GM12878 (cell line): ENCODE measurements at regions not wholly inside any gene's neighbourhood (a gene's known extent, or its start where the extent isn't known, plus 50 kb on each side); places are given as distances from the start of the nearest gene placed in this dataset.
A peak's percentile ranks its signal among the peaks of the same experiment; 100 is the strongest.

Source experiments
- ATAC-seq: fragments of 200-7000 bp; cut with Tn5 transposase; 3 replicates; pipeline ENCODE4 v1.9.1; 2020; ENCODE audit warnings: mild to moderate bottlenecking, moderate library complexity
- BruUV-seq: library from RNA; stranded (reverse); fragments of 400-500 nt; replicated peaks from 2 replicates; lab custom pipeline; 2021; lab: Mats Ljungman, UMichigan
- CTCF ChIA-PET: fragments of 300-600 bp; sonication (Branson Sonifier 250); formaldehyde crosslinking; extraction: SDS; loops from one replicate; lab custom pipeline; 2021; ENCODE audit warnings: inconsistent platforms; lab: Yijun Ruan, JAX
- POLR2A ChIA-PET: fragments of 350-600 bp; formaldehyde crosslinking; extraction: SDS; loops from one replicate; lab custom pipeline; 2021; ENCODE audit warnings: inconsistent platforms; lab: Charles Lee
- RAD21 ChIA-PET: fragments of 300-600 bp; sonication (Branson Sonifier 250); formaldehyde crosslinking; loops from one replicate; lab custom pipeline; 2023; ENCODE audit warnings: antibody characterized with exemption; ENCODE audit not compliant: unreplicated experiment; lab: Charles Lee
- SMC1A ChIA-PET: fragments of 300-600 bp; sonication (Branson Sonifier 250); formaldehyde crosslinking; loops from one replicate; lab custom pipeline; 2023; ENCODE audit not compliant: unreplicated experiment, uncharacterized antibody; lab: Charles Lee
- DNase-seq: peaks from one replicate; pipeline ENCODE4 v3.0.0-alpha.2; 2011; ENCODE audit warnings: low read depth, low spot score
- FAIRE-seq: peaks from 3 replicates; lab custom pipeline; 2011; peaks lifted over from hg19 to GRCh38; lab: Jason Lieb, UNC
- H2AFZ ChIP-seq: 2 replicates; pipeline ENCODE4 v1.6.0; 2011; ENCODE audit warnings: low read depth, low read length, control low read depth; ENCODE audit not compliant: control insufficient read depth
- H3K27ac ChIP-seq: 2 replicates; pipeline ENCODE4 v1.5.1; 2011; ENCODE audit warnings: control low read depth; ENCODE audit not compliant: control insufficient read depth, insufficient read depth
- H3K27me3 ChIP-seq, 2 experiments: replicated peaks in 1 of 2; 2 replicates each; pipeline versions ENCODE4 v1.6.0 to v1.6.1; 2011; ENCODE audit warnings: low read length in 1 of 2; ENCODE audit not compliant: control insufficient read depth in 2 of 2, insufficient read depth in 2 of 2
- H3K36me3 ChIP-seq, 2 experiments: 2 replicates each; pipeline ENCODE4 v1.5.1; 2011; ENCODE audit warnings: low read length in 1 of 2; ENCODE audit not compliant: control insufficient read depth in 2 of 2, insufficient read depth in 2 of 2
- H3K4me1 ChIP-seq: 2 replicates; pipeline ENCODE4 v1.6.1; 2011; ENCODE audit warnings: mild to moderate bottlenecking, low read length, moderate library complexity, mixed read lengths; ENCODE audit not compliant: control insufficient read depth, insufficient read depth
- H3K4me2 ChIP-seq: 2 replicates; pipeline ENCODE4 v1.6.0; 2011; ENCODE audit warnings: control low read depth; ENCODE audit not compliant: control insufficient read depth, insufficient read depth
- H3K4me3 ChIP-seq: fragments of 200-600 bp; sonication (generic); 2 replicates; pipeline ENCODE4 v1.5.1; 2016
- H3K79me2 ChIP-seq: 2 replicates; pipeline ENCODE4 v1.6.0; 2011; ENCODE audit warnings: low read length; ENCODE audit not compliant: control insufficient read depth, insufficient read depth
- H3K9ac ChIP-seq: 2 replicates; pipeline ENCODE4 v1.8.0; 2011; ENCODE audit warnings: low read length, control low read depth, mixed read lengths; ENCODE audit not compliant: control insufficient read depth, insufficient read depth
- H3K9me3 ChIP-seq: replicated peaks from 3 replicates; pipeline ENCODE4 v1.5.1; 2011; ENCODE audit warnings: mild to moderate bottlenecking, low read length; ENCODE audit not compliant: control insufficient read depth, insufficient read depth
- H4K20me1 ChIP-seq: 2 replicates; pipeline ENCODE4 v1.6.0; 2011; ENCODE audit not compliant: control insufficient read depth, insufficient read depth
- BCL11A ChIP-seq: IDR thresholded peaks from 2 replicates; pipeline ENCODE4 v1.6.1; 2011; ENCODE audit warnings: low read depth, low read length
- CBX5 ChIP-seq: sonication (generic); IDR thresholded peaks from 2 replicates; pipeline ENCODE4 v1.6.1; 2016; ENCODE audit warnings: low read depth, moderate library complexity, mild to moderate bottlenecking, inconsistent platforms
- EP300 ChIP-seq, 2 experiments: fragments of 150-350 bp in 1 of 2; IDR thresholded peaks; 2 replicates each; pipeline ENCODE4 v1.6.1; 2011 to 2012; ENCODE audit warnings: low read depth in 2 of 2, low read length in 2 of 2, borderline replicate concordance in 1 of 2, improper control_type of control experiment in 1 of 2, inconsistent platforms in 1 of 2; ENCODE audit not compliant: control insufficient read depth in 1 of 2
- GABPA ChIP-seq: IDR thresholded peaks from 2 replicates; pipeline ENCODE4 v1.6.1; 2014; ENCODE audit warnings: antibody characterized with exemption, low read depth, mild to moderate bottlenecking, inconsistent platforms
- IKZF1 ChIP-seq: fragments of 450-650 bp; conservative IDR thresholded peaks from 2 replicates; pipeline ENCODE4 v1.6.1; 2017; ENCODE audit warnings: antibody characterized with exemption, mild to moderate bottlenecking
- NFIC ChIP-seq: IDR thresholded peaks from 2 replicates; pipeline ENCODE4 v1.6.1; 2012; ENCODE audit warnings: low read depth, mild to moderate bottlenecking, inconsistent platforms, low read length, moderate library complexity
- NFXL1 ChIP-seq: fragments of 450-650 bp; IDR thresholded peaks from 2 replicates; pipeline ENCODE4 v1.6.1; 2017; ENCODE audit warnings: antibody characterized with exemption, mild to moderate bottlenecking, borderline replicate concordance
- NR2C1 ChIP-seq: fragments of 450-650 bp; IDR thresholded peaks from 2 replicates; pipeline ENCODE4 v1.6.1; 2017; ENCODE audit warnings: antibody characterized with exemption, mild to moderate bottlenecking, moderate library complexity
- NRF1 ChIP-seq: conservative IDR thresholded peaks from 2 replicates; pipeline ENCODE4 v1.6.1; 2011; ENCODE audit warnings: mild to moderate bottlenecking, low read depth, low read length, improper control_type of control experiment
- PAX5 ChIP-seq: IDR thresholded peaks from 2 replicates; pipeline ENCODE4 v1.6.1; 2011; ENCODE audit warnings: low read depth, low read length, borderline replicate concordance
- PML ChIP-seq: IDR thresholded peaks from 2 replicates; pipeline ENCODE4 v1.6.1; 2012; ENCODE audit warnings: low read length, inconsistent platforms
- SMARCA5 ChIP-seq: fragments of 450-650 bp; IDR thresholded peaks from 2 replicates; pipeline ENCODE4 v1.6.1; 2017; ENCODE audit warnings: mild to moderate bottlenecking
- SREBF2 ChIP-seq: IDR thresholded peaks from 2 replicates; pipeline ENCODE4 v1.6.1; 2012; ENCODE audit warnings: mild to moderate bottlenecking, low read length
- TCF3 ChIP-seq: IDR thresholded peaks from 2 replicates; pipeline ENCODE4 v1.6.1; 2012; ENCODE audit warnings: low read depth, mild to moderate bottlenecking, low read length, borderline replicate concordance; ENCODE audit not compliant: insufficient read depth
- YBX1 ChIP-seq: fragments of 450-650 bp; IDR thresholded peaks from 2 replicates; pipeline ENCODE4 v1.6.1; 2016; ENCODE audit warnings: antibody characterized with exemption
- WGBS: methylation state at CpG from one replicate; pipeline ENCODE4 v1.1.6; 2016; ENCODE audit warnings: low lambda C conversion rate; ENCODE audit not compliant: insufficient replicate concordance, insufficient coverage; ENCODE audit errors: missing lambda C conversion rate; 5-methylcytosine and 5-hydroxymethylcytosine counted together
- in situ Hi-C: fragments of 300-500 bp; cut with MboI; formaldehyde crosslinking; loops from 9 replicates; pipeline ENCODE4 v1.14.3; 2018; ENCODE audit warnings: mixed read lengths
- intact Hi-C: fragments of 100-400 bp; cut with micrococcal nuclease; formaldehyde crosslinking; loops from one replicate; pipeline ENCODE4 v1.14.2; 2022; ENCODE audit not compliant: unreplicated experiment
- TF ChIP-seq, protein P1 (sequence below): IDR thresholded peaks from 2 replicates; pipeline ENCODE4 v1.6.1; 2012; ENCODE audit warnings: low read length, inconsistent platforms
- TF ChIP-seq, protein P2 (sequence below): fragments of 450-650 bp; IDR thresholded peaks from 2 replicates; pipeline ENCODE4 v1.6.1; 2017; ENCODE audit warnings: mild to moderate bottlenecking, moderate library complexity
- TF ChIP-seq, protein P3 (sequence below): fragments of 450-650 bp; IDR thresholded peaks from 2 replicates; pipeline ENCODE4 v1.6.1; 2016; ENCODE audit warnings: mild to moderate bottlenecking

GRCh38 chr9:1536522-1537170 lies 478.5 kb upstream of the SMARCA2 start:
- in situ Hi-C loops (no loop called here), intact Hi-C loops (loop anchor here (2.0 to 10.0 kb wide), 2 partner anchors 66 to 388 kb away; no protein-coding TSS in a partner anchor)
- Histone ChIP-seq H3K9ac (no peak overlapping the region), H3K4me1 (peaks cover 6% of the 10 kb centered on the region; the same call in 1 of the 2 replicates), H3K9me3 (no peaks in the 10 kb centered on the region), H3K36me3 (no peaks in the 10 kb centered on the region), H3K4me2 (peak overlapping the region; percentile 4; the same call in 1 of the 2 replicates), H2AFZ (no peak overlapping the region), H3K79me2 (no peaks in the 10 kb centered on the region), H3K27ac (no peak overlapping the region), H3K4me3 (no peak overlapping the region), H4K20me1 (no peaks in the 10 kb centered on the region), H3K27me3 (no peaks in the 10 kb centered on the region)
- 18% methylated on average over 5 of the region's 5 CpGs for WGBS
- ChIA-PET CTCF (interaction anchor here (1.4 to 1.6 kb wide), 2 partner anchors 13 to 76 kb away, joined by 4 to 7 read pairs; no protein-coding TSS in a partner anchor), RAD21 (interaction anchor here (1.4 kb wide), 1 partner anchor 69 kb away, joined by 3 read pairs; no protein-coding TSS in a partner anchor), SMC1A (interaction anchor here (1.2 to 5.4 kb wide), 9 partner anchors 8 to 475 kb away, joined by 4 to 36 read pairs (median 9); no protein-coding TSS in a partner anchor), POLR2A (no interaction called here)
- FAIRE-seq (peak; percentile 89), ATAC-seq (peak; percentile 86), DNase-seq (peak; percentile 38)
- BruUV-seq: no TSS peak
- TF ChIP-seq YBX1 (no peak), TCF3 (peak; percentile 37; the same call in 1 of the 2 replicates), NFIC (peak; percentile 93), NRF1 (no peak), NFXL1 (no peak), BCL11A (peak; percentile 90), PML (peak; percentile 55; the same call in 1 of the 2 replicates), CBX5 (0 out of 2 replicates have a peak, but pooled peaks have one; percentile 39), EP300 (IDR thresholded peaks at IDR 0.05; ENCODE audit: borderline replicate concordance in 1 of 2, control insufficient read depth in 1 of 2, low read depth in 2 of 2, low read length in 2 of 2) (peak; percentile 64 to 85; a peak in 3 of 4 replicates), IKZF1 (peak; percentile 83), PAX5 (0 out of 2 replicates have a peak, but pooled peaks have one; percentile 28), SMARCA5 (no peak), GABPA (0 out of 2 replicates have a peak, but pooled peaks have one; percentile 26), NR2C1 (0 out of 2 replicates have a peak, but pooled peaks have one; percentile 22), SREBF2 (no peak)
- TF ChIP-seq, protein P1, sequence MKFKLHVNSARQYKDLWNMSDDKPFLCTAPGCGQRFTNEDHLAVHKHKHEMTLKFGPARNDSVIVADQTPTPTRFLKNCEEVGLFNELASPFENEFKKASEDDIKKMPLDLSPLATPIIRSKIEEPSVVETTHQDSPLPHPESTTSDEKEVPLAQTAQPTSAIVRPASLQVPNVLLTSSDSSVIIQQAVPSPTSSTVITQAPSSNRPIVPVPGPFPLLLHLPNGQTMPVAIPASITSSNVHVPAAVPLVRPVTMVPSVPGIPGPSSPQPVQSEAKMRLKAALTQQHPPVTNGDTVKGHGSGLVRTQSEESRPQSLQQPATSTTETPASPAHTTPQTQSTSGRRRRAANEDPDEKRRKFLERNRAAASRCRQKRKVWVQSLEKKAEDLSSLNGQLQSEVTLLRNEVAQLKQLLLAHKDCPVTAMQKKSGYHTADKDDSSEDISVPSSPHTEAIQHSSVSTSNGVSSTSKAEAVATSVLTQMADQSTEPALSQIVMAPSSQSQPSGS: peak; percentile 81
- TF ChIP-seq, protein P2, sequence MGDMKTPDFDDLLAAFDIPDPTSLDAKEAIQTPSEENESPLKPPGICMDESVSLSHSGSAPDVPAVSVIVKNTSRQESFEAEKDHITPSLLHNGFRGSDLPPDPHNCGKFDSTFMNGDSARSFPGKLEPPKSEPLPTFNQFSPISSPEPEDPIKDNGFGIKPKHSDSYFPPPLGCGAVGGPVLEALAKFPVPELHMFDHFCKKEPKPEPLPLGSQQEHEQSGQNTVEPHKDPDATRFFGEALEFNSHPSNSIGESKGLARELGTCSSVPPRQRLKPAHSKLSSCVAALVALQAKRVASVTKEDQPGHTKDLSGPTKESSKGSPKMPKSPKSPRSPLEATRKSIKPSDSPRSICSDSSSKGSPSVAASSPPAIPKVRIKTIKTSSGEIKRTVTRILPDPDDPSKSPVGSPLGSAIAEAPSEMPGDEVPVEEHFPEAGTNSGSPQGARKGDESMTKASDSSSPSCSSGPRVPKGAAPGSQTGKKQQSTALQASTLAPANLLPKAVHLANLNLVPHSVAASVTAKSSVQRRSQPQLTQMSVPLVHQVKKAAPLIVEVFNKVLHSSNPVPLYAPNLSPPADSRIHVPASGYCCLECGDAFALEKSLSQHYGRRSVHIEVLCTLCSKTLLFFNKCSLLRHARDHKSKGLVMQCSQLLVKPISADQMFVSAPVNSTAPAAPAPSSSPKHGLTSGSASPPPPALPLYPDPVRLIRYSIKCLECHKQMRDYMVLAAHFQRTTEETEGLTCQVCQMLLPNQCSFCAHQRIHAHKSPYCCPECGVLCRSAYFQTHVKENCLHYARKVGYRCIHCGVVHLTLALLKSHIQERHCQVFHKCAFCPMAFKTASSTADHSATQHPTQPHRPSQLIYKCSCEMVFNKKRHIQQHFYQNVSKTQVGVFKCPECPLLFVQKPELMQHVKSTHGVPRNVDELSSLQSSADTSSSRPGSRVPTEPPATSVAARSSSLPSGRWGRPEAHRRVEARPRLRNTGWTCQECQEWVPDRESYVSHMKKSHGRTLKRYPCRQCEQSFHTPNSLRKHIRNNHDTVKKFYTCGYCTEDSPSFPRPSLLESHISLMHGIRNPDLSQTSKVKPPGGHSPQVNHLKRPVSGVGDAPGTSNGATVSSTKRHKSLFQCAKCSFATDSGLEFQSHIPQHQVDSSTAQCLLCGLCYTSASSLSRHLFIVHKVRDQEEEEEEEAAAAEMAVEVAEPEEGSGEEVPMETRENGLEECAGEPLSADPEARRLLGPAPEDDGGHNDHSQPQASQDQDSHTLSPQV: 0 out of 2 replicates have a peak, but pooled peaks have one; percentile 3
- TF ChIP-seq, protein P3, sequence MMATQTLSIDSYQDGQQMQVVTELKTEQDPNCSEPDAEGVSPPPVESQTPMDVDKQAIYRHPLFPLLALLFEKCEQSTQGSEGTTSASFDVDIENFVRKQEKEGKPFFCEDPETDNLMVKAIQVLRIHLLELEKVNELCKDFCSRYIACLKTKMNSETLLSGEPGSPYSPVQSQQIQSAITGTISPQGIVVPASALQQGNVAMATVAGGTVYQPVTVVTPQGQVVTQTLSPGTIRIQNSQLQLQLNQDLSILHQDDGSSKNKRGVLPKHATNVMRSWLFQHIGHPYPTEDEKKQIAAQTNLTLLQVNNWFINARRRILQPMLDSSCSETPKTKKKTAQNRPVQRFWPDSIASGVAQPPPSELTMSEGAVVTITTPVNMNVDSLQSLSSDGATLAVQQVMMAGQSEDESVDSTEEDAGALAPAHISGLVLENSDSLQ: peak; percentile 96
